ENCODE measurements at regions not wholly inside any gene's neighbourhood (a gene's known extent, or its start where the extent isn't known, plus 50 kb on each side); places are given as distances from the start of the nearest gene placed in this dataset.

DNA sequence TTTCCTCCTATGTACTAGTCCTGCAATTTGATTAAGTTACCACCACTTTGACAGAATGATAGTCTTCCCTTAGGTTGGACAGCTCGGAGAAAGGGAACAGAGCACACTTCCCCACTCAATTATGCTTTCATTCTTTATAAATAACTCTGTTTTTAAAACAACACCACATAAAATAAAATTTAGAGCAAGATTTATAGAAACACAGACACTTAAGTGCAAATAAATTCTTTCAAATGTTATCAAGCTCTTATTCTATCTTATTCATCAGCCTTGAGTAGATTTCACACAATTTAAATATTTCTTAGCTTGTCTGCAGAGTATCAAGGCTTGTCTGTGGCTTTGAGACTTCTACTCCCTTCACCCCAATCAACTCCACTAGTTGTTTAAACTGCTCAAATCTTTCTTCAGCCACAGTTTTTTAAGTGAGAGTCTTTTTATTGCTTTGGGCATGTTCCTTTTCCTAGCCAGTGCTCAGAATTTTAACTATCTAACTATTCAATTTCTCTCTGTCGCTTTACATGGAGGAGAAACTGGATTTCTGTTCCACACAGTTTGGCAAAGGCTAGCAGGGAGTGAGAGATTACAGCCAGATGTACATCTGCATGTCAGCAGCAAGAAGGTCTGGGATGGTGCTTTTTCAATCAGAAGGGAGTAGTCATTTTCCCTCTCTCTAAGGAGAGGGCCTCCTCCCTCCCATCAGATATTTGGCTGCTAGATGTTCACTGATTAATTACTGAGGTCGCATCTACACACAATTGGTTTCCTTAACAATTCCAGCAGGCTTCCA, 53.1 kb upstream of the PLAC1 start:
- Histone ChIP-seq H3K4me3 (replicated peaks in 1 of 3; ENCODE audit: insufficient read depth in 1 of 3, low read depth in 1 of 3, low read length in 3 of 3) (no peak overlapping the region), H3K79me2 (ENCODE audit: control insufficient read depth, insufficient read depth, low read length) (no peaks in the 10 kb centered on the region), H3K4me1 (ENCODE audit: control insufficient read depth, extremely low read depth, insufficient read depth, low read length) (no peaks in the 10 kb centered on the region), H3K9me1 (replicated peaks; ENCODE audit: control insufficient read depth, extremely low read depth, insufficient read depth, low read length) (no peaks in the 10 kb centered on the region), H3K36me3 (ENCODE audit: control insufficient read depth in 2 of 2, extremely low read depth in 1 of 2, insufficient read depth in 2 of 2, low read length in 2 of 2) (no peaks in the 10 kb centered on the region), H2AFZ (ENCODE audit: low read depth, low read length) (no peak overlapping the region), H3K27ac (ENCODE audit: insufficient read depth, low read depth, low read length) (no peak overlapping the region), H3K9me3 (replicated peaks; ENCODE audit: control insufficient read depth, insufficient read depth, low read length) (no peaks in the 10 kb centered on the region), H3K4me2 (ENCODE audit: insufficient read depth, low read length) (no peak overlapping the region), H3K9ac (replicated peaks; ENCODE audit: extremely low read depth, insufficient read depth, low read length) (no peak overlapping the region), H4K20me1 (replicated peaks; ENCODE audit: control insufficient read depth, extremely low read depth, insufficient read depth, low read length) (no peaks in the 10 kb centered on the region), H3K27me3 (ENCODE audit: control insufficient read depth in 2 of 2, insufficient read depth in 2 of 2, low read length in 2 of 2) (no peaks in the 10 kb centered on the region)
- TF ChIP-seq POLR2AphosphoS5 (IDR thresholded peaks at IDR 0.05; ENCODE audit: insufficient read depth, low read depth, low read length) (no peak), JUN (IDR thresholded peaks at IDR 0.05; ENCODE audit: borderline replicate concordance, insufficient read depth, insufficient read length, low read depth) (no peak), FOS (IDR thresholded peaks at IDR 0.05; ENCODE audit: borderline replicate concordance, insufficient read depth, low read length) (no peak), POLR2A (IDR thresholded peaks at IDR 0.05; ENCODE audit: low read depth, low read length) (no peak), EZH2 (IDR thresholded peaks at IDR 0.05; ENCODE audit: borderline replicate concordance, low read depth, low read length, severe bottlenecking) (no peak), GATA2 (IDR thresholded peaks at IDR 0.05; ENCODE audit: insufficient read depth, insufficient read length, low read depth, low read length) (no peak), MYC (IDR thresholded peaks at IDR 0.05; ENCODE audit: low read depth, low read length) (no peak)
- TF ChIP-seq, protein P1, sequence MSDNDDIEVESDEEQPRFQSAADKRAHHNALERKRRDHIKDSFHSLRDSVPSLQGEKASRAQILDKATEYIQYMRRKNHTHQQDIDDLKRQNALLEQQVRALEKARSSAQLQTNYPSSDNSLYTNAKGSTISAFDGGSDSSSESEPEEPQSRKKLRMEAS (IDR thresholded peaks at IDR 0.05; ENCODE audit: insufficient read depth, insufficient read length): no peak
- TF ChIP-seq, protein P2, sequence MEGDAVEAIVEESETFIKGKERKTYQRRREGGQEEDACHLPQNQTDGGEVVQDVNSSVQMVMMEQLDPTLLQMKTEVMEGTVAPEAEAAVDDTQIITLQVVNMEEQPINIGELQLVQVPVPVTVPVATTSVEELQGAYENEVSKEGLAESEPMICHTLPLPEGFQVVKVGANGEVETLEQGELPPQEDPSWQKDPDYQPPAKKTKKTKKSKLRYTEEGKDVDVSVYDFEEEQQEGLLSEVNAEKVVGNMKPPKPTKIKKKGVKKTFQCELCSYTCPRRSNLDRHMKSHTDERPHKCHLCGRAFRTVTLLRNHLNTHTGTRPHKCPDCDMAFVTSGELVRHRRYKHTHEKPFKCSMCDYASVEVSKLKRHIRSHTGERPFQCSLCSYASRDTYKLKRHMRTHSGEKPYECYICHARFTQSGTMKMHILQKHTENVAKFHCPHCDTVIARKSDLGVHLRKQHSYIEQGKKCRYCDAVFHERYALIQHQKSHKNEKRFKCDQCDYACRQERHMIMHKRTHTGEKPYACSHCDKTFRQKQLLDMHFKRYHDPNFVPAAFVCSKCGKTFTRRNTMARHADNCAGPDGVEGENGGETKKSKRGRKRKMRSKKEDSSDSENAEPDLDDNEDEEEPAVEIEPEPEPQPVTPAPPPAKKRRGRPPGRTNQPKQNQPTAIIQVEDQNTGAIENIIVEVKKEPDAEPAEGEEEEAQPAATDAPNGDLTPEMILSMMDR (IDR thresholded peaks at IDR 0.05; ENCODE audit: extremely low read depth in 1 of 2, insufficient read depth in 1 of 2, low read depth in 1 of 2, low read length in 2 of 2): no peak
- POLR2A ChIA-PET: no interaction called here
- dilution Hi-C loops (cut with MboI; ENCODE audit: extremely low pct_ligation_motif_present, low sequenced_read_pairs): no loop called here
- FAIRE-seq: no peak
- BruUV-seq (replicated peaks): no TSS peak
- no peak for DNase-seq (ENCODE audit: low read depth, low spot score)
- intact Hi-C loops (cut with micrococcal nuclease): no loop called here
- CTCF ChIA-PET: interaction anchor here (1.5 to 1.7 kb wide), 2 partner anchors 42 to 89 kb away, joined by 3 to 5 read pairs; no protein-coding TSS in a partner anchor
